ENCODE measurements at regions not wholly inside any gene's neighbourhood (a gene's known extent, or its start where the extent isn't known, plus 50 kb on each side); places are given as distances from the start of the nearest gene placed in this dataset.
"Not testable (repeated sequence)": the region's sequence is repeated elsewhere in the genome, so short reads cannot be mapped to it uniquely, and the experiment has no call there.

DNA sequence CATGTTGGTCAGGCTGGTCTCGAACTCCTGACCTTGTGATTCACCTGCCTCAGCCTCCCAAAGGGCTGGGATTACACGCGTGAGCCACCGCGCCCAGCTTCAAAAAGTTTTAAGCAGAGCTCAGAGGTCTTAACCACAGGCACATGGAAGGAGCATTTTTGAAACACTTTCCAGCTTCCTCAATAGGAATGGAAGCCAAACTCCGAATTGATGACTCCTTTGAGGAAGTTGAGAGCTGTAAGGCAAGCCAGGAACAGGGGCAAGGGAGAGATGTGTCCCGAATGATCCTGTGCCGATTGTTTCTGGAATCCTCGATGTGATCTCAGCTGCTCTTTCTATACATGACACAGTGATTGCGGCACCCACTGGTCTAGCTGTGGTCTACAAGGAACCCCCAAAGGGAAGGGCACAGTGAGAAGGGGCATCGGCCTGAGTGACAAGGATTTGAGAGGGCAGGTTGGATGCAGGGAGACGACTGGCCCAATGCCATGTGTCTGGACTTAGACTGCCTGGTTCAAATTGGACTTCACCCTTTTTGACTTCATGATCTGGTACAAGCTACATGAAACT lies 116.2 kb downstream of the ADRA2C start:
- not testable (repeated sequence) for DNase-seq

DNA sequence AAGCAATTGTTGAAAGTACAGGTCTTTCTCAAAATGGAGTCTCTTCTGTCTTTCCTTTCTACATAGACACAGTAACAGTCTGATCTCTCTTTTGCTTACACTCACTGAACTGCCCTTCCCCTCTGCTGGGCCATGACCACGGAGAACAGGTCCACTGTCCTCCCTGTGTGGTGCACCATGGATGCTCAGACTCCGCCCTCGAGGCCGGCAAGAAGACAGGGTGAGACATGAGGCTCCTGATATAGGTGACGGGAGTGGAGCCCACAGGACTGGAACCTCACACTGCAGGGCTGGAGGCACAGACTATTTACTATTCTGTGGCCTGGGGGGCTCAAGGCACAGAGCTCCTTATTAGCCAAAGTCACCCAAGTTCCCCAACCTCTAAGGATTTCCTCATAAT lies 118.1 kb downstream of the ADRA2C start:
- not testable (repeated sequence) for DNase-seq

DNA sequence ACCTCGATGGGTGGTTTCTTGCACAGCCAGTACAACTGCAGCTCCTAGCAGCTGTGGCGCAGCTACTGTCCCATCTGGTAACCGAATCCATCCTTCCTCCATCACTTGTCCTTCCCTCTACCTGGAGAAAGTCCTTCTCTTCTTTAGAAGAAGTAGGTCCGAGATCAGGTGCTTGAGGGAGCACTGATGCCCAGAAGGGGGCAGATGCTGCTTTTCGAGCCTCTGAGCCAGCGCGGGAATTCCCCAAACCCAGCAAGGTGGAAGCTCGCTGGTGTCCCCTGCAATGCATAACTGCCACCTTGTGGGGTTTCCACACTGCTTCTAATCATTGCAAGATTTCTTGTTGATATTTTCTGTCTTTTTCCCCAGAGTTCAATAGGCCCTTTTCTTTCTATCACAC lies 127.4 kb downstream of the ADRA2C start:
- peak in 1 of 2 experiments; percentile 18 for DNase-seq

DNA sequence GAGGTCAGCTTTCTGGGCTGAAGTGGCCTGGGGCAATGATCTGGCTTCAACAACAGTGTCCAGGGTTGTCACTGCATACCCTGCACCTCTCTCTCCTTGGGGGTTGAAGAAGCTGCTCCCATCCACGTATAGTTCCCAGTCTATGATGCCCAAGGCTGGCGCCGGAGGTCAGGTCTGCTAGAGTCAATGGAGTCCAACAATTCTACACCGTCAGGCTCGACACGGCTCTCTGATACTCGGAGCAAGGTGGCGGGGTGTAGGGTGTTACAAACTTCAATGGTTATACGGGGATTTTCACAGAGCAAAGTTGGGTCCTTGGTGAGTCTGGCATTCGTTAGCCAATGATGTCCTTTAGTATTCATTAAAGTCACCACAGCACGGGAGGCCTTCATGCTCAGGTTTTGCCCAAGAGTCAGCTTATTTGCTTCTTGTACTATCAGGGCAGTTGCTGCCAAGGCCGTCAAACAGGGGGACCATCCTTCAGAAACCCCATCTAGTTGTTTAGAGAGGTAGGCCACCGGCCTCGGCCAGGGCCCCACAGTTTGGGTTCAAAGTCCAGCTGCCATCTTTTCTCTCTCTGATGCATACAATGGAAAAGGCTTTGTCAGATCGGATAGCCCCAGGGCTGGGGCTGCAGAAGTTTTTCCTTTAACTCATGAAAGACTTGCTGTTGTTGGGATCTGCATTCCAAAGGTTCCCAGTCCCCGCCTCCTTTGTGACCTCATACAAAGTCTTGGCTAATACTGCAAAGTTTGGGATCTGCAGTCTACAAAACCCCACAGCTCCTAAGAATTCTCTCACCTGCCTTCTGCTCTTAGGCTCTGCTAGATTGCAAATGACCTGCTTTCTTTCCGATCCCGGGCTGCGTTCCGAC lies 128.1 kb downstream of the ADRA2C start:
- not testable (repeated sequence) for DNase-seq

DNA sequence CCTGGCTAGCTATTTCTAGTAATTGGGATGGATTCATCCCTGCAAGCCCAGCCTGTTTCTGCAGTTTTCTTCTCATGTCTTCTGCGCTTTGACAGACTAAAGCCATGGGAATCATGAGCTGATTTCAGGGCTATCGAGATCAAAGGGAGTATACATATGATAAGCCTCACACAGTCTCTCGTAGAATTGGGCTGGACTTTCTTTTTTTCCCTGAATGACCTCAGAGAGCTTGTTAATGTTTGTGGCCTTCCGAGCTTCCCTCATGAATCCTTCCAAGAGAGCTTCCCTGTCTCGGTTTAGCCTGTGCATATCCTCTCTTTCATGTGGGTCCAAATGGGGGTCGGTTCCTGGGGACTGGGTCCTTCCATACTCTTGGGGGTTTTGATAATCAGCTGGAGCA lies 130.3 kb downstream of the ADRA2C start:
- DNase-seq = no peak

DNA sequence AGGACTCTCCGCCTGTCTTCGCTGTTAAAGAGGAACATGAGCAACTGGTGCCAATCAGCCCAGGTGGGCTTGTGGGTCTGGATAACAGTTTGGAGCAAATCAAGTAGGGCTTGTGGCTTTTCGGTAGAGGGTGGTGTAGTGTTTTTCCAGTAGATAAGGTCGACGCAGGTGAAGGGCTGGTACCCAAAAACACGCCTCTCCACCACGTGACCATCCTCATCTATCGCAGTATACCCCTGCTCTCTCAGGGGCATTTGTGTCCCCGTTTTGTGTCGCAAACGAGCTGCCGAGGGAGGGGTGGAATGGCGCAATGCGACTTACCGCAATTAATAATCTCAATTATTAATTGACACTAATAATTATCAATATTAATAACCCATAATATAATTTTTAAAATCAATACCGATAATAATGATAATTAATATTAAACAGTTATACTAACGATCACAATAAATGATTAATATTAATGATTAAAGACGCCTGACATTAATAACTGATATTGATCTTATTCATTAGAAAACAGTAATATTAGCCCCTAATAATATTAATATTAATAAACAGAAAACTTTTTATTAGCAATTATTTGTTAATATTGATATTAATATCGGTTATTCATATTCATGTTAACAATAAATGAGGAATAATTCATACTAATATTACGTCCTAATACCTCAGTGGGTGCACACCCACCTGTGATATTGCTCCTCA lies 130.8 kb downstream of the ADRA2C start:
- DNase-seq = not testable (repeated sequence)

DNA sequence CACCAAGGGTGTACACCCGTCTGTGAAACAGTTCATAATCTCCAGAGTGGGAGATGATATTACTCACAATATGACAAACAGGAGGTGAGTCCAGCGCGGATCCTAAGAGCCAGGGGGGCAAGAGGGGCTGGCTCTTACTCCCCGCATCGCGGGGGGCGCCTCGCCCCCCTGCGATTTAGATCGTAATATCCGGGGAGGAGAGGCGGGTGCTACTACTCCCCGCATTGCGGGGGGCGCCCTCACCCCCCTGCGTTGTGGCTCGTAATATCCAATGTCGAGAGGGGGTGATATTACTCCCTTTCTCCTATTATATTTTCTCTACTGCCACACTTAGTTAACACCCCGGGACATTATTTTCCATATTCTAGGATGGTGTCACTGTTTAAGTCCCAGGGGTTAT lies 131.9 kb downstream of the ADRA2C start:
- DNase-seq = no peak

DNA sequence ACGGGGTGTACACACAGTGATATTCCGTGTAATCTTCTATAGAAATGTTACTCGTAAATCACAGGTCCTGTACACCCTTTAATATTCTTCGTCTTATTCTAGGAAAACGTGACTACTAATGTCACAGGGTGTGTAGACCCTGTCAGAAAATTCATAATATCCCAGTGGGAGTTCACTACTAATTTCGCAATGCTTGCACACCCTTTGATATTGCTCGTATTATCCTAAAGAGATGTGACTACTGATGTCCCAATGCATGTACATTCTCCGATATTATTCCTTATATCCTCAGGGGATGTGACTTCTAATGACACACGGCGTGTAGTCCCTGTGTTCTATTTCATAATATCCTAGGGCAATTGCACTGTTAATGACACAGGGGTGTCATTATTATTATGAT lies 132.7 kb downstream of the ADRA2C start:
- DNase-seq = not testable (repeated sequence)

DNA sequence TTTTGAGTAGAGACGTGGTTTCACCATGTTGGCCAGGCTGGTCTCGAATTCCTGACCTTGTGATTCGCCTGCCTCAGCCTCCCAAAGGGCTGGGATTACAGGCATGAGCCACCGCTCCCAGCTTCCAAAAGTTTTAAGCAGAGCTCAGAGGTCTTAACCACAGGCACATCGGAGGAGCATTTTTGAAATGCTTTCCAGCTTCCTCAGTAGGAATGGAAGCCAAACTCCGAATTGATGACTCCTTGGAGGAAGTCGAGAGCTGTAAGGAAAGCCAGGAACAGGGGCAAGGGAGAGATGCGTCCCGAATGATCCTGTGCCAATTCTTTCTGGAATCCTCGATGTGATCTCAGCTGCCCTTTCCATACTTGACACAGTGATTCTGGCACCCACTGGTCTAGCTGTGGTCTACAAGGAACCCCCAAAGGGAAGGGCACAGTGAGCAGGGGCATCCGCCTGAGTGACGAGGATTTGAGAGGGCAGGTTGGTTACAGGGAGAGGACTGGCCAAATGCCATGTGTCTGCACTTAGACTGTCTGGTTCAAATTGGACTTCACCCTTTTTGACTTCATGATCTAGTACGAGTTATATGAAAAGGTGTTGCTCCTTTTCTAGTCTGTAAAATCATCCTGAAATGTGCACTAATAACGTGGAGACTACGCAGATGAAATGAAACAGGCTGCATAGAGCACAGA lies 138.2 kb downstream of the ADRA2C start:
- DNase-seq = not testable (repeated sequence)

DNA sequence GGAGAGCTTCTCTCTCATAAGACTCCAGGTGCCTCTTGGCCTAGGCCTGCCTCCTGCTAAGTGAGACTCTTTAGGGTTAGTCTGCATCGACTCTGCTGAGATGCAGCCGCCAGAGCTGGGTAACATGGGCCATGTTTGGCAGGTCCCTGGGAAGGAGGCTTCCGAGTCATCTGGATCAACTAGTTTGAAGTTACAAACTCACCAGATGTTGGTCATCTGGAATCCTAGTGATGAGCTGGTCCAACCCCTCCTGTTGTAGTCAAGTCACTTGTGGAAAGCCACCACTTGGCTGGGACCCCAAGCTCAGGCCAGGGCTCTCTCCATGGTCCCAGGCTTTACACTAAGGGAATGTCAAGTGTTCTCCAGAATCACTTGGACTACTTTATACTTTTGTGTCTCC lies 143.4 kb downstream of the ADRA2C start:
- DNase-seq = not testable (repeated sequence)

DNA sequence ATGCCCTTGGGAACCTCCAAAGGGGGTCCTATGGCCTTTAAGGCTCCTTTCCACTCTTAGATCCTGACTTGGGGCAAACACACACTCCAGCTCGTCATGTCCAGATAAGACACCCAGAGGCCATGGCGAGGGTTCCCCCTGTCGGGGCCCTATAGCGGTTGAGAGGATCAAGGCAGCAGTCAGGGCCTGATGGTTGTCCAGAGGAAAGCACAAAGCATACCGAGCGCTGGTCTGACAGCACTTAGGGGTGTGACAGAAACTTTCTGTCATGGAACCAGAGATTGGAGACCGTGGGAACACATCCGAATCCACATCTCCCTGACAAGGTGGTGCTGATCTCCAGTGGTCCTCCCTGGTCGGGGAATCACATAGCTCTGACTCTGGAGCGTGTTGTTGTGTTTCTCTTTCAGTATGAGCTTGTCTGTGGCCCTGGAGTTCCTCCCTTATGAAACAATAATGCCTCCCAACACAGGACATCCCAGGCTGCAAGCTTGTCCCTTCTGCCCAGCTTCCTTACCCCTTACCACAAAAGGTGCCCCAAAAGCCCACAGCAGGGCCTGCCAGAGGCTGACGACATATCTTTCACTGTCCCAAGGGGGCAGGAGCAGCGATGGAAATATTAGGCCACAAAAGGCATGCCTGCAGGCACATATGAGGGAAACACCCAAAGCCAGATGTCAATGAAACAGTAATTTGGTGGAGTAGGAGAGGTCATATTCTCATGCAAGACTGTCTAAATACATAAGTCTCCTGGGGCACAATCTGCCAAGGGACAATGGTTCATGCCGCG lies 144.2 kb downstream of the ADRA2C start:
- DNase-seq = not testable (repeated sequence)

DNA sequence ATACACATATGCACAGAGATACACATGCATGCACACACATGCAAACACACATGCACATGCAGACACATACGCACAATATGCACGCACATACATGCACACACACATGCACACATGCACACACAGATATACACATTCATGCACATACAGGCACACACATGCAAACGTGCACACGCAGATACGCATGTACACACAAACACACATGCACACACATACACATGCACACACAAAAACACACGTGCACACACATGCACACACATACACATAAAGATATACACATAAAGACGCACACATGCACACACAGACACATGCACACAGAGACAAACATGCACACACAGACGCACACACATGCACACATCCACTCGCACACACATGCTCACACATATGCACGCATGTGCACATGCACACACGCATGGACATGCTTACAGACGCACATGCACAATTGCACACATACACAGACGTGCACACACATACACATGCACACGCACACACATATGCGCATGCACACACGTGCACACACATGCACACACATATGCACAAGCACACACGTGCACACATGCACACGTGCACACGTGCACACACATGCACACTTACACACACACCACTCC lies 145.2 kb downstream of the ADRA2C start:
- DNase-seq = no peak

DNA sequence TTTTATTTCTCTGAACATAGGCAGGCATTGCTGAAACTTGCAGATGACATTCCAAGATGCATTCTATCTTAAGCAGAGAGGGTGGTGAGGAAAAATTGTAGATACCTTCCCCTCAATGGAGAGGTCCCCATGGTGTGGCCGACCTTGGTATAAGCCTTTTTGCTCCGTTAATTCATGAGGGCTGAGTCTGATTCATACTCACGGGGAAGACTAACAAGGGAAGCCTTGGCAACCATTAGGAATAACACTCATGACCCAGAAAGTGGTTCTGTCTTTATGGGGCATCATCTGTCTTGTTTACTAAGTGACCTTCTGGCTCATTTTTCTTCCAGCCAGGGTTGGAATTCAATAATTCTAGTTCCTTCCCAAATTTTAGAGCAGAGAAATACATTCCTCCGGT lies 148.3 kb downstream of the ADRA2C start:
- not testable (repeated sequence) for DNase-seq

DNA sequence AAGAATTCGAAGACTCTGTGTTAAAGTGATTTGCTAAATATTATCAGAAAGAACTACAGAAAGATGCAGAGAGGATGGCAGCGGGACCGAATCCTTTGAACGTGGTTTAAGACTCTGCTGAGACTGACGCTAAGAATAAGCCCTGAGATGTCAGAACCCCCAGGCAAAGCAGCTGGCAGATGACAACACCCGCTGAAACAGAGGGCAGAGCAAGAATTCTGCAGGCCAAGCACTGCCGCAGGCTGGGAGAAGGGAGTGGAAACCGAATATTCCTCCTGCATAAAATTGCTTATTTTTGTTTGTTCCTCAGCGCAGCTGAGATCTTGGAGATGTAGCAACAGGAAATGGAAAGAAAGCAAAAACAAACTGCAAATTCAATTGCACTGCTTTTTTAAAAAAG lies 153.3 kb downstream of the ADRA2C start:
- DNase-seq = not testable (repeated sequence)

DNA sequence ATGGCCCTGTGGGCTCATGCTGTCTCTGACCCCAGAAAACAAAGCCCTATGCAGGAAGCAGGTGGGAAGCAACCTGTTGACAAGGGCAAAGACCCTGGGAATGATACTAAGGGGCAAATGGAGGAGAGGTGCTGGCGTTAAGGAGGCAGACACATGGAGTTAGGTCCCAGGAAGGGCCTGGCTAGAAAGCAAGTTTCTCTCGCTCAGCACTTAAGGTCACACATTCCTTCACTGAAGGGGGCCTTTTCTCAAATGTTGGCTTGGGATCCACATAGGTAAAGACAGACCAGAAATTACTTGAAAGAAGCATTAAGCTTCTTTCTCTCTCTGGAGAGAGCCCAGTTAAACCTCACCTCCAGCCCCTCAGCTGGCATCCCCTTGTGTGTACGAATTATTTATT lies 155.7 kb downstream of the ADRA2C start:
- DNase-seq = not testable (repeated sequence)

DNA sequence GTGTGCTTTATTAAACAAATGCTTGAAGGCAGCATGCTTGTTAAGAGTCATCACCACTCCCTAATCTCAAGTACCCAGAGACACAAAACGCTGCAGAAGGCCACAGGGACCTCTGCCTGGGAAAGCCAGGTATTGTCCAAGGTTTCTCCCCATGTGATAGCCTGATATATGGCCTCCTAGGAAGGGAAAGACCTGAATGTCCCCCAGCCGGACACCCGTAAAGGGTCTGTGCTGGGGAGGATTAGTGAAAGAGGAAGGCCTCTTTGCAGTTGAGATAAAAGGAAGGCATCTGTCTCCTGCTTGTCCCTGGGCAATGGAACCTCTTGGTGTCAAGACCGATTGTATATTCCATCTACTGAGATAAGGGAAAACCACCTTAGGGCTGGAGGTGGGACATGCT lies 159.7 kb downstream of the ADRA2C start:
- DNase-seq = peak; percentile 12 to 54

DNA sequence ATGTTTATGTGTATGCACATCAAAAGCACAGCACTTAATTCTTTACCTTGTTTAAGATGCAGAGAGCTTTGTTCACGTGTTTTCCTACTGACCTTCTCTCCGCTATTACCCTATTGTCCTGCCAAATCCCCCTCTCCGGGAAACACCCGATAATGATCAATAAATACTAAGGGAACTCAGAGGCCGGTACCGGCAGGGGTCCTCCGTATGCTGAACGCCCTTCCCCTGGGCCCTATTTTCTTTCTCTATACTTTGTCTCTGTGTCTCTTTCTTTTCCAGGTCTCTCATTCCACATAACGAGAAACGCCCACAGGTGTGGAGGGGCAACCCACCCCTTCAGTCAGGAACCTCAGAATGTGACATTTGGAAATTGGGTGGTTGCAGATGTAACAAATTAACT lies 160.1 kb downstream of the ADRA2C start:
- not testable (repeated sequence) for DNase-seq

DNA sequence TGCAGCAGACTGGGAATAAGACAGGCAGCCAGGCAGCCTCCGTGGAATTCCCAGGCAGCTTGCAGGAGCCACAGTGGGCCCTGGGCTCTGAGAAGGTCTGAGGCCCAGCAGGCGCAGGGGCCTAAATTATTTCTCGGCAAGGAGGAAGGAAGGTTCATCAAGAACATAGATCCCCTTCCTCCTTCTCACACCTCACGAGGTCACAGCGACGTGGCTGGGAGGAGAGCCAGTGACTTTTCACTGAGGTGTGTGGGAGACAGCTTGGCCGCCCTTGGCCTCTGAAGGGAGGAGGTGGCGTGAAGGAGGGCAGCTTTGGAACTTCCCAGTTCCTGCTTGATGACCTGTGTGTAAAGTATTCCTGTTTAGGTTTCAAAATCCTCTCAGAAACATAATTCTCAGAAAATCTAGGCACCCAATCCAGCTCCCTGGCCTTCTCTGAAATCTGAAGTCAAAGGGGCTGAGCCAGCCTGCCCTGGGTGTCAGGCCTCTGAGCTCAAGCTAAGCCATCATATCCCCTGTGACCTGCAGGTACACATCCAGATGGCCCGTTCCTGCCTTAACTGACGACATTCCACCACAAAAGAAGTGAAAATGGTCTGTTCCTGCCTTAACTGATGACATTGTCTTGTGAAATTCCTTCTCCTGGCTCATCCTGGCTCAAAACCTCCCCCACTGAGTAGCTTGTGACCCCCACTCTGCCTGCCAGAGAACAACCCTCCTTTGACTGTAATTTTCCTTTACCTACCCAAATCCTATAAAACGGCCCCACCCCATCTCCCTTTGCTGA lies 161.0 kb downstream of the ADRA2C start:
- not testable (repeated sequence) for DNase-seq

DNA sequence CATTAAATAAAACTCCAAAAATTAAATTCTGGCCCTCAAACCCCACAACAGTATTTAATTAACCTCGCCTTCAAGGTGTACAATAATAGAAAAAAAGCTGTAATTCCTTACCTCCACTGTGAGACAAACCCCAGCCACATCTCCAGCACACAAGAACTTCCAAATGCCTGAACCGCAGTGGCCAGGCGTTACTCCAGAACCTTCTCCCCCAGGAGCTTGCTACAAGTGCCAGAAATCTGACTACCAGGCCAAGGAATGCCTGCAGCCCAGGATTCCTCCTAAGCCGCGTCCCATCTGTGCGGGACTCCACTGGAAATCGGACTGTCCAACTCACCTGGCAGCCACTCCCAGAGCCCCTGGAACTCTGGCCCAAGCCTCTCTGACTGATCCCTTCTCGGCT lies 163.2 kb downstream of the ADRA2C start:
- not testable (repeated sequence) for DNase-seq

DNA sequence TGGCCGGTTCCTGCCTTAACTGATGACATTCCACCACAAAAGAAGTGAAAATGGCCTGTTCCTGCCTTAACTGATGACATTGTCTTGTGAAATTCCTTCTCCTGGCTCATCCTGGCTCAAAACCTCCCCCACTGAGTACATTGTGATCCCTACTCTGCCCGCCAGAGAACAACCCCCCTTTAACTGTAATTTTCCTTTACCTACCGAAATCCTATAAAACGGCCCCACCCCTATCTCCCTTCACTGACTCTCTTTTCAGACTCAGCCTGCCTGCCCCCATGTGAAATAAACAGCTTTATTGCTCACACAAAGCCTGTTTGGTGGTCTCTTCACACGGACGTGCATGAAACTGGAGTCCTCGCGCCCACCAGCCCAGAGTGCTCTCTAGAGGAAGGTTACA lies 166.5 kb downstream of the ADRA2C start:
- DNase-seq = not testable (repeated sequence)

DNA sequence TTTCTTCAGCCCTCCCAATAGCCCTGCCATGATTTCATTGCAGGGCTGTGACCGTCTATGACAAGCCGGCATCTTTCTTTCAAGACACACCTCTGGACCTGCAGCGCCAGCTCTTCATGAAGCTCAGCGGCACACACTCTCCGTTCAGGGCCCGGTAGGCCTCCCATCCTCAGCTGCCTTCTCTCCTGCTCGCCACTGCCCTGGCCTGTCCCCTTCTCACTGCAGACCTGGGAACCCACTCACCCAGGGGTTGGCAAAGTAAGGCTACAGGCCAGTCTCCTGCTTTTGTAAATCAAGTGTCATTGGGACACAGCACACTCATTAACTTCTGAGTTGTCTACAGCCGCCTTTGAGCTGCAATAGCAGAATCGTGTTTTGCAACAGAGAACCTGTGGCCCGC lies 169.2 kb downstream of the ADRA2C start:
- DNase-seq = not testable (repeated sequence)

Measured in NCI-H524 (cell line).